ENCODE measurements at regions not wholly inside any gene's neighbourhood (a gene's known extent, or its start where the extent isn't known, plus 50 kb on each side); places are given as distances from the start of the nearest gene placed in this dataset.

- no peak for TF ChIP-seq CTCF (IDR thresholded peaks at IDR 0.05)
- TF ChIP-seq EP300 (IDR thresholded peaks at IDR 0.05) = no peak
- no peak for TF ChIP-seq POLR2A (IDR thresholded peaks at IDR 0.05)
- TF ChIP-seq POLR2AphosphoS5 (IDR thresholded peaks at IDR 0.05) = no peak
Observed at GRCh38 chr2:105569606-105570005, 170.8 kb upstream of the FHL2 start.
